Type B pancreatic cell (in vitro differentiated cells): ENCODE measurements at regions not wholly inside any gene's neighbourhood (a gene's known extent, or its start where the extent isn't known, plus 50 kb on each side); places are given as distances from the start of the nearest gene placed in this dataset.

Experiments
- DNase-seq: peaks from one replicate; pipeline ENCODE4 v3.0.0; 2021; ENCODE audit warnings: mixed read lengths; ENCODE audit not compliant: unreplicated experiment; ENCODE audit errors: extremely low spot score
- H3K27ac Mint-ChIP-seq: 2 replicates; pipeline ENCODE4 v1.8.0; 2021; ENCODE audit warnings: mild to moderate bottlenecking, mixed read lengths
- H3K27me3 Mint-ChIP-seq: 2 replicates; pipeline ENCODE4 v1.8.0; 2021; ENCODE audit warnings: mixed read lengths
- H3K36me3 Mint-ChIP-seq: 2 replicates; pipeline ENCODE4 v1.8.0; 2021; ENCODE audit warnings: mixed read lengths
- H3K4me1 Mint-ChIP-seq: one replicate; pipeline ENCODE4 v1.8.0; 2021; ENCODE audit warnings: mixed read lengths; ENCODE audit not compliant: unreplicated experiment
- H3K4me3 Mint-ChIP-seq: 2 replicates; pipeline ENCODE4 v1.8.0; 2021; ENCODE audit warnings: mild to moderate bottlenecking, mixed read lengths
- H3K9me3 Mint-ChIP-seq: 2 replicates; pipeline ENCODE4 v1.8.0; 2021; ENCODE audit warnings: mixed read lengths
- CTCF ChIP-seq: fragments of 200-600 bp; sonication (generic); conservative IDR thresholded peaks from 2 replicates; pipeline ENCODE4 v1.5.0; 2021; ENCODE audit warnings: antibody characterized with exemption, mild to moderate bottlenecking

GRCh38 chr10:8137272-8137681 is 82.8 kb downstream of the GATA3 start:
- no peak for DNase-seq
- Mint-ChIP-seq H3K4me3 (no peak overlapping the region), H3K27ac (no peak overlapping the region), H3K9me3 (no peaks in the 10 kb centered on the region), H3K27me3 (no peaks in the 10 kb centered on the region), H3K36me3 (no peaks in the 10 kb centered on the region), H3K4me1 (no peaks in the 10 kb centered on the region)
- TF ChIP-seq CTCF, result no peak

DNA sequence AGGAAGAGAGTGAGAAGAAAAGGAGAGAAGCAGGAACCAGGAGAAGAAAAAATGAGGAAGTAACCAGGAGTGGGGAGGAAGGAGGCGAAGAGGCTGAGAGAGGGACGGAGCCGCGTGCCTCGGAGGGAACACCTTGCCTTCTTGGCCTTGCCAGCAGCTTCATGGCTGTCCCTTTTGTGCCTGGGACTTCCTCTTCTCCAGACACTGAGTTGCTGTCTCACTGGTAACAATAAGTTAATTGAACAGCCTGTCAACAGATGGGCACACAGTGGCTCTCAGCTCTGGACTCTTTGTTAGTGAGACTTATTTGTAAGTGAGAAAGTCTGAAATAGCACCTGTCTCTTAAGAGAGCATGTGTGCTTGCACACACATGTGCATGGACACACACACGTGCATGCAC is 83.2 kb downstream of the GATA3 start:
- DNase-seq, result no peak
- TF ChIP-seq CTCF, result no peak
- Mint-ChIP-seq H3K27me3 (no peaks in the 10 kb centered on the region), H3K4me1 (no peaks in the 10 kb centered on the region), H3K27ac (no peak overlapping the region), H3K9me3 (no peaks in the 10 kb centered on the region), H3K36me3 (no peaks in the 10 kb centered on the region), H3K4me3 (no peak overlapping the region)

GRCh38 chr10:8138471-8138870 is 84.0 kb downstream of the GATA3 start:
- Mint-ChIP-seq H3K4me1 (no peaks in the 10 kb centered on the region), H3K4me3 (no peak overlapping the region), H3K9me3 (no peaks in the 10 kb centered on the region), H3K27me3 (no peaks in the 10 kb centered on the region), H3K36me3 (no peaks in the 10 kb centered on the region), H3K27ac (no peak overlapping the region)
- TF ChIP-seq CTCF, result no peak
- DNase-seq, result no peak

DNA sequence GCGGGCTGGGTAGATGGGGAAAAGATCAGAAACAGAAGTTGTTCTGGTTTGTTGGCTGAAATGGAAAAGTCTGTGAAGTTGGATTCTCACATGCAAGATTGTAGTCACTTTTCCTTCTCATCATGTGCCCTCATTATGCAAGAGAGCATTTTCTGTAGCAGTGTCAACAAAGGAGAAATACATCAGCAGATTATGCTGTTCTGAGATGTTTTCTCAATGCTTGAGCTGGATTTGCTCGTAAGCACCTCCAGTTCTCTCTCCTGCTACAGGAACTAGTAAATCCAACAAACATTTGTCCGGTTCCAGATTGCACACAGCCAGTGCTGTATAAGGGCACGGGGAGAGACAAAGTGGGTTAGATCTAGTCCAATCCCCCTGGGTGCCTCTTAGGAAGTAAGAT is 90.0 kb downstream of the GATA3 start:
- TF ChIP-seq CTCF, result no peak
- Mint-ChIP-seq H3K4me3 (no peak overlapping the region), H3K27me3 (peaks cover 3% of the 10 kb centered on the region), H3K9me3 (no peaks in the 10 kb centered on the region), H3K27ac (no peak overlapping the region), H3K36me3 (no peaks in the 10 kb centered on the region), H3K4me1 (peaks cover 7% of the 10 kb centered on the region)
- DNase-seq, result no peak

- peaks cover 3% of the 10 kb centered on the region for H3K27me3 Mint-ChIP-seq
- TF ChIP-seq CTCF, result no peak
- H3K4me1 Mint-ChIP-seq, result peaks cover 7% of the 10 kb centered on the region
- H3K4me3 Mint-ChIP-seq, result no peak overlapping the region
- no peak overlapping the region for H3K27ac Mint-ChIP-seq
- H3K36me3 Mint-ChIP-seq, result no peaks in the 10 kb centered on the region
- no peaks in the 10 kb centered on the region for H3K9me3 Mint-ChIP-seq
- DNase-seq, result no peak
Measured at GRCh38 chr10:8146650-8147049, 92.2 kb downstream of the GATA3 start.

DNA sequence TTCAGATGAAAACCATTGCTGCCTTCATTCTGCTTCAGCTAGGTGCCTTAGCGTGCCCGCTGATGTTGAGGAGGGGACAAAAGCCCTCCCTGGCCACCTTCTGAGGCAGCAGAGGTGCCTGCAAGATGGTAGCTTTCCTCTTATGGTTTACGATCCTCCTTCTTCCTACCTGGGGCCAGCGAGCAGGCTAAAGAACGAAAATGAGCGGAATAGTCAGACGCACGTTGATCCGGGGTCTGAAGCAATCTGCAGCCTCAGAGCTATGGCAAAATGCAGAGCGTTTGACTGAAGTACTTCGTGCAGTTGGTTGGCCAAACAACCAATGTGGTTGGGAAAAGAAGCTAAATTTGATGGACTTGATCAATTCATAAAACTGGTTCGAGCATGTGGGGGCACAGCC is 95.5 kb downstream of the GATA3 start:
- Mint-ChIP-seq H3K27ac (no peak overlapping the region), H3K4me1 (no peaks in the 10 kb centered on the region), H3K4me3 (no peak overlapping the region), H3K36me3 (no peaks in the 10 kb centered on the region), H3K27me3 (peaks cover 3% of the 10 kb centered on the region), H3K9me3 (no peaks in the 10 kb centered on the region)
- no peak for DNase-seq
- TF ChIP-seq CTCF, result no peak
